CD14-positive monocyte (primary cell): ENCODE measurements at regions not wholly inside any gene's neighbourhood (a gene's known extent, or its start where the extent isn't known, plus 50 kb on each side); places are given as distances from the start of the nearest gene placed in this dataset.
"Not testable (repeated sequence)": the region's sequence is repeated elsewhere in the genome, so short reads cannot be mapped to it uniquely, and the experiment has no call there.

Experiments
- DNase-seq, 3 donors: peaks; one replicate each; pipeline ENCODE4 v3.0.0-alpha.2; 2011 to 2022
- H2AFZ ChIP-seq: 2 replicates; pipeline ENCODE4 v1.6.0; 2012; ENCODE audit warnings: mild to moderate bottlenecking, low read depth, low read length, inconsistent platforms; ENCODE audit not compliant: insufficient read depth, poor library complexity, severe bottlenecking
- H3K27ac ChIP-seq, 2 donors: 1 replicate in 1 of 2; 2 replicates in 1 of 2; pipeline ENCODE4 v1.5.1; 2012 to 2013; ENCODE audit warnings: low read length in 2 of 2, control low read depth in 1 of 2, inconsistent platforms in 1 of 2, low read depth in 1 of 2, mild to moderate bottlenecking in 1 of 2
- H3K27me3 ChIP-seq, 2 donors: one replicate each; pipeline versions ENCODE4 v1.6.0 to v1.6.1; 2011 to 2013; ENCODE audit warnings: low read length in 2 of 2; ENCODE audit not compliant: control insufficient read depth in 2 of 2, insufficient read depth in 2 of 2
- H3K36me3 ChIP-seq, 2 donors: replicated peaks in 1 of 2; 1 replicate in 1 of 2; 2 replicates in 1 of 2; pipeline versions ENCODE4 v1.5.1 to v1.6.1; 2012 to 2013; ENCODE audit warnings: low read length in 2 of 2, control low read depth in 1 of 2, inconsistent platforms in 1 of 2, mild to moderate bottlenecking in 1 of 2; ENCODE audit not compliant: insufficient read depth in 2 of 2, control insufficient read depth in 1 of 2
- H3K4me1 ChIP-seq, 2 donors: 1 replicate in 1 of 2; 2 replicates in 1 of 2; pipeline versions ENCODE4 v1.5.1 to v1.6.1; 2012 to 2013; ENCODE audit warnings: low read length in 2 of 2, control low read depth in 1 of 2, inconsistent platforms in 1 of 2, mild to moderate bottlenecking in 1 of 2, moderate library complexity in 1 of 2; ENCODE audit not compliant: insufficient read depth in 2 of 2, control insufficient read depth in 1 of 2
- H3K4me2 ChIP-seq: replicated peaks from 2 replicates; pipeline ENCODE3; 2012; ENCODE audit warnings: low read length, moderate library complexity, mild to moderate bottlenecking; ENCODE audit not compliant: poor library complexity, severe bottlenecking; ENCODE audit errors: extremely low read depth
- H3K4me3 ChIP-seq, 3 experiments: fragments of 200-600 bp in 1 of 3; sonication (generic) in 1 of 3; replicated peaks in 1 of 3; 1 replicate in 2 of 3; 2 replicates in 1 of 3; pipeline ENCODE4 v1.5.1; 2011 to 2013; ENCODE audit warnings: low read length in 3 of 3, mild to moderate bottlenecking in 3 of 3, control low read depth in 2 of 3, low read depth in 2 of 3, inconsistent platforms in 1 of 3, moderate library complexity in 1 of 3
- H3K79me2 ChIP-seq: 2 replicates; pipeline ENCODE4 v1.6.0; 2012; ENCODE audit warnings: mild to moderate bottlenecking, control low read depth, inconsistent platforms, low read length, moderate library complexity; ENCODE audit not compliant: insufficient read depth
- H3K9ac ChIP-seq: 2 replicates; pipeline ENCODE4 v1.6.0; 2017; ENCODE audit warnings: low read length, mild to moderate bottlenecking; ENCODE audit not compliant: insufficient read depth, poor library complexity, severe bottlenecking
- H3K9me3 ChIP-seq, 2 donors: replicated peaks in 1 of 2; 1 replicate in 1 of 2; 2 replicates in 1 of 2; pipeline versions ENCODE4 v1.5.1 to v1.6.1; 2012 to 2013; ENCODE audit warnings: low read length in 2 of 2, control low read depth in 1 of 2; ENCODE audit not compliant: control insufficient read depth in 1 of 2, insufficient read depth in 1 of 2
- H4K20me1 ChIP-seq: 2 replicates; pipeline ENCODE4 v1.6.0; 2012; ENCODE audit warnings: mild to moderate bottlenecking, low read length, control low read depth, moderate library complexity; ENCODE audit not compliant: insufficient read depth
- H3K27ac Mint-ChIP-seq, 7 donors: one replicate each; pipeline ENCODE4 v1.8.0; 2020; ENCODE audit warnings: mild to moderate bottlenecking in 7 of 7, mixed read lengths in 7 of 7, moderate library complexity in 6 of 7, inconsistent platforms in 2 of 7
- H3K27me3 Mint-ChIP-seq, 3 donors: one replicate each; pipeline ENCODE4 v1.8.0; 2021 to 2022; ENCODE audit warnings: low read depth in 3 of 3, mild to moderate bottlenecking in 3 of 3, mixed read lengths in 3 of 3, moderate library complexity in 3 of 3, inconsistent platforms in 1 of 3
- H3K36me3 Mint-ChIP-seq, 2 donors: one replicate each; pipeline ENCODE4 v1.8.0; 2020; ENCODE audit warnings: mixed read lengths in 2 of 2, inconsistent platforms in 1 of 2, mild to moderate bottlenecking in 1 of 2
- H3K4me1 Mint-ChIP-seq: one replicate; pipeline ENCODE4 v1.8.0; 2020; ENCODE audit warnings: mild to moderate bottlenecking, mixed read lengths
- H3K4me3 Mint-ChIP-seq, 2 donors: one replicate each; pipeline ENCODE4 v1.8.0; 2020; ENCODE audit warnings: mild to moderate bottlenecking in 2 of 2, mixed read lengths in 2 of 2, moderate library complexity in 1 of 2
- H3K9me3 Mint-ChIP-seq, 7 donors: one replicate each; pipeline ENCODE4 v1.8.0; 2020 to 2022; ENCODE audit warnings: mixed read lengths in 7 of 7, mild to moderate bottlenecking in 6 of 7, moderate library complexity in 6 of 7, inconsistent platforms in 2 of 7
- CTCF ChIP-seq: fragments of 200-600 bp; IDR thresholded peaks from one replicate; pipeline ENCODE4 v1.8.0; 2022; ENCODE audit warnings: antibody characterized with exemption, mild to moderate bottlenecking
- WGBS: methylation state at CpG from one replicate; pipeline ENCODE4 v1.1.5; 2013; ENCODE audit warnings: missing lambda C conversion rate; ENCODE audit not compliant: insufficient coverage; 5-methylcytosine and 5-hydroxymethylcytosine counted together
- intact Hi-C, 2 donors: fragments of 100-400 bp; cut with micrococcal nuclease; formaldehyde crosslinking; loops; one replicate each; pipeline versions ENCODE4 v1.15.0 to v1.15.1; 2023

GRCh38 chr9:31916591-31917241 is 467.7 kb upstream of the ACO1 start:
- H3K4me1 Mint-ChIP-seq = no peaks in the 10 kb centered on the region
- H3K27ac Mint-ChIP-seq = no peak overlapping the region
- intact Hi-C loops = no loop called here
- Histone ChIP-seq H3K36me3 (no peaks in the 10 kb centered on the region), H3K27me3 (no peaks in the 10 kb centered on the region), H2AFZ (no peak overlapping the region), H3K27ac (no peak overlapping the region), H3K9me3 (no peaks in the 10 kb centered on the region), H3K79me2 (no peaks in the 10 kb centered on the region), H3K4me1 (no peaks in the 10 kb centered on the region), H3K9ac (no peak overlapping the region), H3K4me2 (no peak overlapping the region), H3K4me3 (no peak overlapping the region), H4K20me1 (no peaks in the 10 kb centered on the region)
- TF ChIP-seq CTCF = no peak
- no peak for DNase-seq
- H3K27me3 Mint-ChIP-seq = no peaks in the 10 kb centered on the region
- peaks cover 0 to 9% (median 0%) of the 10 kb centered on the region in 7 donors for H3K9me3 Mint-ChIP-seq
- H3K36me3 Mint-ChIP-seq = no peaks in the 10 kb centered on the region
- WGBS = no CpG with 5 or more reads among the region's 2 CpGs
- no peak overlapping the region for H3K4me3 Mint-ChIP-seq

- H4K20me1 ChIP-seq, H3K27ac ChIP-seq, H3K4me3 ChIP-seq, H3K9ac ChIP-seq, H3K27me3 ChIP-seq, H3K4me1 ChIP-seq, H3K36me3 Mint-ChIP-seq, DNase-seq, intact Hi-C loops, H3K27me3 Mint-ChIP-seq, H3K36me3 ChIP-seq, H3K4me2 ChIP-seq, H3K27ac Mint-ChIP-seq, H3K79me2 ChIP-seq, H3K4me1 Mint-ChIP-seq, H3K4me3 Mint-ChIP-seq, H2AFZ ChIP-seq: not testable (repeated sequence)
- peaks cover 4 to 16% (median 12%) of the 10 kb centered on the region in 7 donors for H3K9me3 Mint-ChIP-seq
- WGBS = 91% methylated on average over 9 of the region's 13 CpGs
- peaks cover 0 to 18% of the 10 kb centered on the region in 2 donors for H3K9me3 ChIP-seq
These were observed 446.7 kb upstream of the ACO1 start for GRCh38 chr9:31937737-31938136.
